Common myeloid progenitor, CD34-positive (primary cell): ENCODE measurements at regions not wholly inside any gene's neighbourhood (a gene's known extent, or its start where the extent isn't known, plus 50 kb on each side); places are given as distances from the start of the nearest gene placed in this dataset.

ENCODE experiments used
- CTCF ChIA-PET: fragments of 350-600 bp; sonication (Branson Sonifier 250); formaldehyde crosslinking; loops from one replicate; lab custom pipeline; 2021; ENCODE audit warnings: antibody characterized with exemption; lab: Charles Lee
- POLR2A ChIA-PET: fragments of 350-600 bp; sonication (Branson Sonifier 250); formaldehyde crosslinking; loops from one replicate; lab custom pipeline; 2021; ENCODE audit warnings: antibody characterized with exemption; lab: Charles Lee
- DNase-seq, 3 donors: peaks; one replicate each; pipeline versions ENCODE4 v3.0.0 to v3.0.0-alpha.2; 2013
- H3K27ac ChIP-seq, 2 experiments: 1 replicate in 1 of 2; 2 replicates in 1 of 2; pipeline ENCODE4 v1.7.0; 2013; ENCODE audit warnings: inconsistent platforms in 2 of 2, low read length in 2 of 2, mild to moderate bottlenecking in 2 of 2, low read depth in 1 of 2, moderate library complexity in 1 of 2; ENCODE audit not compliant: severe bottlenecking in 2 of 2, insufficient read depth in 1 of 2, poor library complexity in 1 of 2
- H3K27me3 ChIP-seq, 5 experiments: replicated peaks in 2 of 5; 1 replicate in 3 of 5; 2 replicates in 2 of 5; pipeline versions ENCODE4 v1.6.1 to v1.7.0; 2013; ENCODE audit warnings: low read length in 4 of 5, mild to moderate bottlenecking in 2 of 5, moderate library complexity in 2 of 5, inconsistent platforms in 1 of 5; ENCODE audit not compliant: insufficient read depth in 5 of 5, control insufficient read depth in 4 of 5
- H3K36me3 ChIP-seq, 4 experiments: 1 replicate in 2 of 4; 2 replicates in 2 of 4; pipeline versions ENCODE4 v1.6.1 to v1.7.0; 2013; ENCODE audit warnings: low read length in 3 of 4, control low read depth in 1 of 4, mild to moderate bottlenecking in 1 of 4; ENCODE audit not compliant: control insufficient read depth in 4 of 4, insufficient read depth in 4 of 4
- H3K4me1 ChIP-seq, 4 experiments: 1 replicate in 3 of 4; 2 replicates in 1 of 4; pipeline versions ENCODE4 v1.6.1 to v1.7.1; 2013; ENCODE audit warnings: low read length in 3 of 4, mild to moderate bottlenecking in 3 of 4, control low read depth in 1 of 4, inconsistent platforms in 1 of 4, moderate library complexity in 1 of 4; ENCODE audit not compliant: control insufficient read depth in 4 of 4, insufficient read depth in 4 of 4; ENCODE audit errors: control extremely low read depth in 1 of 4
- H3K4me3 ChIP-seq, 7 experiments: 1 replicate in 4 of 7; 2 replicates in 3 of 7; pipeline versions ENCODE4 v1.5.1 to v1.7.0; 2013; ENCODE audit warnings: mild to moderate bottlenecking in 7 of 7, low read length in 6 of 7, moderate library complexity in 6 of 7, inconsistent platforms in 2 of 7, low read depth in 2 of 7, control low read depth in 1 of 7; ENCODE audit not compliant: insufficient read depth in 4 of 7, control insufficient read depth in 1 of 7; ENCODE audit errors: extremely low read depth in 1 of 7
- H3K9me3 ChIP-seq, 5 experiments: 1 replicate in 4 of 5; 2 replicates in 1 of 5; pipeline versions ENCODE4 v1.6.1 to v1.7.1; 2013; ENCODE audit warnings: low read length in 4 of 5, mild to moderate bottlenecking in 2 of 5, inconsistent platforms in 1 of 5, low read depth in 1 of 5, moderate library complexity in 1 of 5; ENCODE audit not compliant: control insufficient read depth in 4 of 5, insufficient read depth in 2 of 5; ENCODE audit errors: control extremely low read depth in 1 of 5
- WGBS: methylation state at CpG from one replicate; pipeline ENCODE4 v1.1.5; 2013; ENCODE audit not compliant: insufficient coverage; 5-methylcytosine and 5-hydroxymethylcytosine counted together

GRCh38 chrX:39675619-39676018 lies 422.1 kb downstream of the BCOR start:
- no peak overlapping the region for H3K27ac ChIP-seq
- H3K4me1 ChIP-seq: no peaks in the 10 kb centered on the region
- DNase-seq: no peak
- no peaks in the 10 kb centered on the region for H3K9me3 ChIP-seq
- no peak overlapping the region for H3K4me3 ChIP-seq
- H3K27me3 ChIP-seq: no peaks in the 10 kb centered on the region
- H3K36me3 ChIP-seq: no peaks in the 10 kb centered on the region
- ChIA-PET POLR2A (no interaction called here), CTCF (no interaction called here)
- no CpG with 5 or more reads among the region's 2 CpGs for WGBS

GRCh38 chrX:39676434-39676833 lies 421.3 kb downstream of the BCOR start:
- 100% methylated on average over 2 of the region's 3 CpGs for WGBS

GRCh38 chrX:39677585-39677977 lies 420.2 kb downstream of the BCOR start:
- no peak for DNase-seq
- H3K36me3 ChIP-seq: no peaks in the 10 kb centered on the region
- WGBS: 89% methylated on average over 3 of the region's 3 CpGs
- H3K4me3 ChIP-seq: no peak overlapping the region
- no peaks in the 10 kb centered on the region for H3K27me3 ChIP-seq
- no peaks in the 10 kb centered on the region for H3K9me3 ChIP-seq
- no peak overlapping the region for H3K27ac ChIP-seq
- no peaks in the 10 kb centered on the region for H3K4me1 ChIP-seq
- POLR2A ChIA-PET: interaction anchor here (0.7 kb wide), 1 partner anchor 11 kb away, joined by 6 read pairs; no protein-coding TSS in a partner anchor
- CTCF ChIA-PET: no interaction called here

More at GRCh38 chrX:39676434-39676833, 421.3 kb downstream of the BCOR start:
- CTCF ChIA-PET: no interaction called here
- POLR2A ChIA-PET: no interaction called here
- H3K4me3 ChIP-seq: no peak overlapping the region
- H3K9me3 ChIP-seq: no peaks in the 10 kb centered on the region
- H3K4me1 ChIP-seq: no peaks in the 10 kb centered on the region
- DNase-seq: no peak
- no peak overlapping the region for H3K27ac ChIP-seq
- H3K36me3 ChIP-seq: no peaks in the 10 kb centered on the region
- H3K27me3 ChIP-seq: no peaks in the 10 kb centered on the region

- Histone ChIP-seq H3K9me3 (no peaks in the 10 kb centered on the region), H3K27me3 (no peaks in the 10 kb centered on the region), H3K4me3 (no peak overlapping the region), H3K27ac (no peak overlapping the region), H3K36me3 (no peaks in the 10 kb centered on the region), H3K4me1 (no peaks in the 10 kb centered on the region)
- no peak for DNase-seq
- POLR2A ChIA-PET: interaction anchor here (0.7 kb wide), 1 partner anchor 10 kb away, joined by 6 read pairs; no protein-coding TSS in a partner anchor
- 83% methylated on average over 16 of the region's 19 CpGs for WGBS
- CTCF ChIA-PET: no interaction called here
Measured at GRCh38 chrX:39677978-39678791, 419.6 kb downstream of the BCOR start.

GRCh38 chrX:39678914-39679313 lies 418.8 kb downstream of the BCOR start:
- POLR2A ChIA-PET: no interaction called here
- Histone ChIP-seq H3K27me3 (no peaks in the 10 kb centered on the region), H3K4me1 (no peaks in the 10 kb centered on the region), H3K9me3 (no peaks in the 10 kb centered on the region), H3K27ac (no peak overlapping the region), H3K36me3 (no peaks in the 10 kb centered on the region), H3K4me3 (no peak overlapping the region)
- WGBS: 100% methylated on average over 2 of the region's 4 CpGs
- DNase-seq: no peak
- CTCF ChIA-PET: no interaction called here

- POLR2A ChIA-PET: no interaction called here
- Histone ChIP-seq H3K9me3 (no peaks in the 10 kb centered on the region), H3K4me3 (no peak overlapping the region), H3K27me3 (no peaks in the 10 kb centered on the region), H3K4me1 (no peaks in the 10 kb centered on the region), H3K27ac (no peak overlapping the region), H3K36me3 (no peaks in the 10 kb centered on the region)
- WGBS: 93% methylated on average over 7 of the region's 8 CpGs
- CTCF ChIA-PET: no interaction called here
- no peak for DNase-seq
Measured at GRCh38 chrX:39679497-39680157, 418.1 kb downstream of the BCOR start.

- no peaks in the 10 kb centered on the region for H3K36me3 ChIP-seq
- ChIA-PET POLR2A (no interaction called here), CTCF (no interaction called here)
- H3K4me1 ChIP-seq: no peaks in the 10 kb centered on the region
- DNase-seq: no peak
- peaks cover 0 to 1% (median 0%) of the 10 kb centered on the region in 5 experiments for H3K27me3 ChIP-seq
- H3K9me3 ChIP-seq: no peaks in the 10 kb centered on the region
- no peak overlapping the region for H3K27ac ChIP-seq
- WGBS: 89% methylated on average over 12 of the region's 12 CpGs
- no peak overlapping the region for H3K4me3 ChIP-seq
Measured at GRCh38 chrX:39681885-39682284, 415.9 kb downstream of the BCOR start.
